Activated T-cell treated with anti-CD3 and anti-CD28 coated beads, Interleukin-2, amount 50 U/mL, for 72 hours (primary cell): ENCODE measurements at regions not wholly inside any gene's neighbourhood (a gene's known extent, or its start where the extent isn't known, plus 50 kb on each side); places are given as distances from the start of the nearest gene placed in this dataset.

Experiments used
- ATAC-seq, 2 donors: fragments of 150-1000 bp; cut with Tn5 transposase; replicated peaks in 1 of 2; 2 replicates each; pipeline ENCODE4 v1.10.0; 2021; ENCODE audit warnings: moderate library complexity in 2 of 2, mild to moderate bottlenecking in 1 of 2
- DNase-seq, 2 donors: peaks; one replicate each; pipeline ENCODE4 v3.0.0; 2021 to 2022; ENCODE audit warnings: mixed read lengths in 1 of 2
- H3K27ac Mint-ChIP-seq: one replicate; pipeline ENCODE4 v1.8.0; 2022; ENCODE audit warnings: mild to moderate bottlenecking, moderate library complexity, mixed read lengths
- H3K27me3 Mint-ChIP-seq: one replicate; pipeline ENCODE4 v1.8.0; 2022; ENCODE audit warnings: low read depth, mixed read lengths
- H3K36me3 Mint-ChIP-seq, 2 donors: one replicate each; pipeline ENCODE4 v1.8.0; 2022; ENCODE audit warnings: mixed read lengths in 2 of 2, mild to moderate bottlenecking in 1 of 2; ENCODE audit not compliant: insufficient read depth in 2 of 2
- H3K4me1 Mint-ChIP-seq: one replicate; pipeline ENCODE4 v1.8.0; 2022; ENCODE audit warnings: low read depth, mixed read lengths
- H3K4me3 Mint-ChIP-seq, 2 donors: one replicate each; pipeline ENCODE4 v1.8.0; 2022; ENCODE audit warnings: mild to moderate bottlenecking in 2 of 2, mixed read lengths in 2 of 2, moderate library complexity in 2 of 2
- H3K9me3 Mint-ChIP-seq, 2 donors: one replicate each; pipeline ENCODE4 v1.8.0; 2022; ENCODE audit warnings: mixed read lengths in 2 of 2

DNA sequence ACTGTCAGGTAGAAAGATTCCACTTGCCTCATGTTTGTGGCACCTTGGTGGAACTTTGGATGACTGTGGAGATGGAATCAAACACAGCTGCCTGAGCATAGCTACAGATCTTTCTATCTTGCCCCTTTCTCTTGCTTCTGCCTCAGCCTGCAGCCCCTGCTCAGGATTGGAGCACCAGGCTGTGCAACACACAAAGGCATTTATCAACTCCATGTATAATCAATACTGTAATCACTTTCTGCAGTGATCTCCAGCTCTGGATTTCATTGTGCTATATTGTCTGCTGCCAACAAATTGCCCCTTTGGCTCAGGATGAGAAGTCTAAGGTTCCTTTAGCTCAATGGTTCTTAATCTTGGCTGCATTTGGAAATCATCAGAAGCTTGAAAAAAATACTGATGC is 86.3 kb upstream of the PRPS1 start:
- Mint-ChIP-seq H3K36me3 (no peaks in the 10 kb centered on the region), H3K27me3 (peaks cover 22% of the 10 kb centered on the region), H3K9me3 (no peaks in the 10 kb centered on the region), H3K4me3 (no peak overlapping the region), H3K27ac (no peak overlapping the region), H3K4me1 (no peaks in the 10 kb centered on the region)
- DNase-seq: no peak
- ATAC-seq: no peak

DNA sequence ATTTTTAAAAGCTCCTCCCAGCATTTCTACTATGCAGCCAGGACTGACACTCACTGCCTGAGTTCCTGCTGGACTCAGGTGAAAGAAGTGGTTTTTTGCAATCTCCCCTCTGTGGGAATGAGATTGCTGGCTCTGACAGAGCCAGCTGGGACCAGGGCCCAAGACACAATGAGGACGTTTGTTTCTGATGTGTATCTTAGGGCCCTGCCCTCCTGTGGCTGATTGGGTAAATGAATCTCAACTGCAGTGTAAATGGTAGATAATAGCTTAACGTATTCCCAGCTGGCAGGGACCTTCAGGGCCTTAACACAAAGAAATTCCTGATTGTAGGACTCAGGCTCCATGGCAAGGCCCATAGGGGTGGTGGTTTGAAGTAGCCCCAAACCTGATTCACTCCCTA is 85.8 kb upstream of the PRPS1 start:
- no peaks in the 10 kb centered on the region for H3K9me3 Mint-ChIP-seq
- no peaks in the 10 kb centered on the region for H3K36me3 Mint-ChIP-seq
- DNase-seq (no peak), ATAC-seq (no peak)
- no peak overlapping the region for H3K4me3 Mint-ChIP-seq
- H3K27me3 Mint-ChIP-seq: peaks cover 17% of the 10 kb centered on the region
- no peaks in the 10 kb centered on the region for H3K4me1 Mint-ChIP-seq
- H3K27ac Mint-ChIP-seq: no peak overlapping the region

DNA sequence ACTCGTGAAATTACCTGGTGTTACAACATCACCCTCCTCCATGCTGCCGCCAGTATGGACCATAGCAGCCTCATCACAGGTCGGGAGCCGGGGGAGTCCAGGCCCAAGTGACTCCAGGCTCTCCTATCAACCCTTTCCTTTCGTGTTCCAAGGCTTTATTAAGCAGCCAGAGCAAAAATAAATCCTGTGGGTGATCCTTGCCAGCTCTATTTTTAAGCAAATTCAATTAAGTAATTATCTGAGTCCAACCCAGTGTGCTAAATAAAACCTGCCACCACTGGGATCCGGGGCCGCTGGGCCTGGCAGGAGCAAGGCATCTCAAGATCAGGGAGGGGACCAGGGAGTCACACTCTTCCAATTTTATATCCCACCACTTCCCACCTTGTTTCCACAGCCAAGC is 80.7 kb upstream of the PRPS1 start:
- DNase-seq: no peak
- H3K27ac Mint-ChIP-seq: no peak overlapping the region
- no peak for ATAC-seq
- no peaks in the 10 kb centered on the region for H3K9me3 Mint-ChIP-seq
- peaks cover 30% of the 10 kb centered on the region for H3K27me3 Mint-ChIP-seq
- H3K4me3 Mint-ChIP-seq: no peak overlapping the region
- H3K36me3 Mint-ChIP-seq: no peaks in the 10 kb centered on the region
- peaks cover 13% of the 10 kb centered on the region for H3K4me1 Mint-ChIP-seq

DNA sequence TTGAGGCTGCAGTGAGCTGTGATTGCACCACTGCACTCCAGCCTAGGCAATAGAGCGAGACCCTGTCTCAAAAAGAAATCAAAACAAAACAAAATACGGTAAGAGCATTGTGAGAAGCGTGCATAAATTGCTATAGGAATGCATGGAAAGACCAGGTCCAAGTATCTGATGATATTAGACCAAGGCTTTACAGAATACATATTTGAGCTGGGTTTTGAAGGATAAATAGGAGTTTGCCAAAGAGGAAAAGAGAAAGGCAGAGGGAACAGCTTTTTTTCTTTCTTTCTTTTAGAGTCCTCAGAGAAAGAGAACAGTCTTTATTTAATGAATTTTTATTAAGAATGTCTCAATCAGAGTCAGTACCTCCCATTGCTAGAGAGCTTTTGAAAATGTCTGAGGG is 79.5 kb upstream of the PRPS1 start:
- H3K27ac Mint-ChIP-seq: no peak overlapping the region
- no peak for DNase-seq
- H3K4me3 Mint-ChIP-seq: no peak overlapping the region
- peaks cover 27% of the 10 kb centered on the region for H3K27me3 Mint-ChIP-seq
- H3K36me3 Mint-ChIP-seq: no peaks in the 10 kb centered on the region
- peaks cover 13% of the 10 kb centered on the region for H3K4me1 Mint-ChIP-seq
- ATAC-seq: no peak
- H3K9me3 Mint-ChIP-seq: no peaks in the 10 kb centered on the region

DNA sequence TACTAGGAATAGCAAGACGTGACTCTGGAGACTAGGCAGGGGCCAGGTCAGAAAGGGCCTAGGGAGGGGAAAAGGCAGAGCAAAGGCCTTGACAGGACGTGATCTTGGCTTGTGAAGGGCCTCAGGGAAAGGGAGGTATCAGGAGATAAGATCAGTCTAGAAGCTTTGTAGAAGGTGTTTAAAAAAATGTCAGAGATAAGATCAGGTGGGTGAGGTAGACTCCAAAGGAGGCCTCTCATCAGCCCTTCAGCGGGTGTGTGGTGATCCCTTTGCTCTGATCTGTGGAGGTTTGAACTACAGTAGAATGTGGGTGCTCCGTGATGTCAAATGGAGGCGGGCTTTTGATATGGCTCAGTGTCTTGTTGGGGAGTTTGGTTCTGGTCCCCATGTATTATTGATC is 78.8 kb upstream of the PRPS1 start:
- ATAC-seq: peak; percentile 51 to 80
- Mint-ChIP-seq H3K36me3 (no peaks in the 10 kb centered on the region), H3K4me1 (peaks cover 13% of the 10 kb centered on the region)

DNA sequence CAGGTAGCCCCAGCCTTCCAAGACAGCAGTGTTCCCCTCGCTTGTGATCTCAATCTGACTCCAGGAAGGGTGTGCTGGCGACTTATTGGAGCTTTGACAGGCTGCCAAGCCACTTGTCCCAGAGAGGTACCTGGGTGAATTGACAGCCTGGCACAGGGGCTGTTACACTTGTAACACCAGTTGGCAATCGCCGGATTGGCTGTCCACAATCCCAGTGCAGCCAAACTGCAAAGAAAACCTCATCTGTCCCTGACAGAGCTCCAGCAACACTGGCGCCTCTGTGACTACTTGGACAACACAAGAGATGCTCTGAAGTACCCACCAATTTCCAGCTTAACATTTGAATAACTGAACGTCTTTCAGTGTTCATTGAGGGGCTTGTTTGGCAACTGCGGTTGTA is 76.8 kb upstream of the PRPS1 start:
- DNase-seq: no peak
- Mint-ChIP-seq H3K4me3 (no peak overlapping the region), H3K27me3 (peaks cover 37% of the 10 kb centered on the region), H3K9me3 (no peaks in the 10 kb centered on the region), H3K4me1 (peaks cover 13% of the 10 kb centered on the region), H3K36me3 (no peaks in the 10 kb centered on the region), H3K27ac (no peak overlapping the region)
- no peak for ATAC-seq

More for the DNA sequence above, 78.8 kb upstream of the PRPS1 start:
- no peaks in the 10 kb centered on the region for H3K9me3 Mint-ChIP-seq
- peak in 1 of 2 donors; percentile 9 for DNase-seq
- peaks cover 27% of the 10 kb centered on the region for H3K27me3 Mint-ChIP-seq
- no peak overlapping the region for H3K27ac Mint-ChIP-seq
- H3K4me3 Mint-ChIP-seq: no peak overlapping the region

DNA sequence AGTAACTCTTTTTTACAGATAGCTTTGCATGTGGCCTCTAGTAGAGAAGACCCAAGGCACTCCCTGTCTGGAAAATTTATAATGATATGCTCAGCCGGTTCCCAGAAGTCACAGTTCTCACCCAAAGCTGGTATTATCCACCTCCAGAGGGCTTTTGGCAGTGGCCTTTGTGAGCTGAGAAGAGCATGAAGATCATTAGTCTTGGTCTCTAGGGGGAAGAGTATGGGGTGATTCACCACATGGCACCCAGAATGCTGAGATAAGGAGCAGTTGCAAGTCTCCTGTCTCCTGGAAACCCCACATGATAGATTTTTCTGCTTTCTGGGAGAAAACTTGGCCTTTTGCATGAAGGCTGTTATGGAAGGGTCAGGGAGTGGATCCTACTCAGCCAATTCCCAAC is 75.4 kb upstream of the PRPS1 start:
- H3K9me3 Mint-ChIP-seq: no peaks in the 10 kb centered on the region
- no peak overlapping the region for H3K27ac Mint-ChIP-seq
- peaks cover 21% of the 10 kb centered on the region for H3K4me1 Mint-ChIP-seq
- H3K4me3 Mint-ChIP-seq: no peak overlapping the region
- ATAC-seq: no peak
- DNase-seq: no peak
- no peaks in the 10 kb centered on the region for H3K36me3 Mint-ChIP-seq
- peaks cover 35% of the 10 kb centered on the region for H3K27me3 Mint-ChIP-seq

DNA sequence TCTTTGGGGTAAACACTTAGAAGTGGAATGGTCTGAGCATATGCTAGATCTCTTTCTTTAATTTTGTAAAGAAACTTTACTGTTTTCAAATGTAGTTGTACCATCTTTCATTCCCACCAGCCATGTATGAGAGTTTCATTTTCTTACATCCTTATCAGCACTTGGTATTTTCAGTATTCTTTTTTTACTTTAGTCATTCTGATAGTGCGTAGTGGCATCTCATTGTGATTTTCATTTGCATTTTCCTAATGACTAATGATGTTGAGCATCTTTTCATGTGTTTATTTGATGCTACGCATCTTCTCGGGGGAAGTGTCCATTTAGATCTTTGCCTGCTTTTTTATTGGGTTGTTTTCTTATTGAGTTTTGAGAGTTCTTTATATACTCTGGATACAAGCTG is 71.3 kb upstream of the PRPS1 start:
- Mint-ChIP-seq H3K4me1 (peaks cover 8% of the 10 kb centered on the region), H3K27ac (no peak overlapping the region), H3K9me3 (no peaks in the 10 kb centered on the region), H3K27me3 (peaks cover 36% of the 10 kb centered on the region), H3K4me3 (peak overlapping the region in 1 of 2 donors; percentile 45), H3K36me3 (no peaks in the 10 kb centered on the region)
- ATAC-seq (peak in 1 of 2 donors; percentile 35), DNase-seq (no peak)

DNA sequence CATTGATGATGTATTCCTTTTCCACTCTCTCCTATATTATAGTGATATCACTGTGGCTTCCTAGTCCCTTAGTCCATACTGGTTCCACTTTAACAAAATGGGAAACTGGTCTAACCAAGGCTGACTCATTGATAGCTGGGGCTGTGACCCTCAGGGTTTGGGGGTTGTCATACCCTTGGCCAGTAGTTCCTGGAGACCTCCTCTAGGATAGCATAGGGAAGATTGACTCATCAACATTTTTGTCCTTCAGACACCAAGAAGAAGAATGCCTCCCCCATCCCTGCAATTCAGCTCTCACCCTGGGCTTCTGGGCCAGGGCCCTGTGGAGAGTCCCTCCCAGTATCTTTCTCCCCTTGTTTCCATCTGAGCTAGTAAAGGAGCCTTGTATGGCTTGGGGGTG is 68.8 kb upstream of the PRPS1 start:
- DNase-seq: no peak
- peaks cover 54% of the 10 kb centered on the region for H3K27me3 Mint-ChIP-seq
- H3K9me3 Mint-ChIP-seq: no peaks in the 10 kb centered on the region
- ATAC-seq: no peak
- H3K4me3 Mint-ChIP-seq: no peak overlapping the region
- H3K4me1 Mint-ChIP-seq: peaks cover 8% of the 10 kb centered on the region
- H3K27ac Mint-ChIP-seq: no peak overlapping the region
- no peaks in the 10 kb centered on the region for H3K36me3 Mint-ChIP-seq

DNA sequence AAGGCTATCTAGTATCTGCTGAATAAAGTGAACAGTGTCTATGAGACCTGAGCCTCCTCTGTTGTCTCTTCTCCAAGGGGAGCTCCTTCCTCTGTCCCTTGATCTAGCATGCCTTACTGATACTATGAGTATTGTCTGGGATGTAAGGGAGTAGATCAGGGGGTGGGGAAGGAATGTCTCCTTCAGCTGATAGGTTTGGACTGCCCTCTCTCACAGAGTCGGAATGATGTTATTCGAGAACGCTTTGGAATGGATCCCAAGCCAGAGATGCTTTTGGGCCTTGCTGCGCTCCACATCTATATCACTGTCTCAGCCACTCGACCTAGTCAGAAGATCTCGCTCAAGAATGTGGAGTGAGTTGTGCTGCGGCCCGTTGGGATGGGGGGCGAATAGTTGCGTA is 68.3 kb upstream of the PRPS1 start:
- peaks cover 8% of the 10 kb centered on the region for H3K4me1 Mint-ChIP-seq
- no peaks in the 10 kb centered on the region for H3K36me3 Mint-ChIP-seq
- no peaks in the 10 kb centered on the region for H3K9me3 Mint-ChIP-seq
- ATAC-seq: no peak
- DNase-seq: no peak
- H3K4me3 Mint-ChIP-seq: no peak overlapping the region
- H3K27me3 Mint-ChIP-seq: peaks cover 56% of the 10 kb centered on the region
- no peak overlapping the region for H3K27ac Mint-ChIP-seq

DNA sequence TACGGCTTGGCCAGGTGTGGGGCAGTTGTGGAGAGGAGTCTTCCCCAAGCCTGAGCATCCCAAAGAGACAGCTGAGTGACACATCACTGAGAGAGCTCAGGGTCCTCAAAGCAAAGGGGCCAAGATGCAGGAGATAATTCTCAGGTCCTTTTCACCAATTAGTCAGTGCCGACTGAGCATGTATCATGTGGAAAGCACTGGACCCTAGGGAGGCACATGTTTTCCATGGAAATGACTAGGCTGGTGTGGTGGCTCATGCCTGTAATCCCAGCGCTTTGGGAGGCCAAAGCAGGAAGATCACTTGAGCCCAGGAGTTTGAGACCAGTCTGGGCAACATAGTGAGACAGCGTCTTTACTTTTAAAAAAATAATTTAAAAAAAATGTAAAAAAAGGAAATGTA is 67.3 kb upstream of the PRPS1 start:
- DNase-seq (no peak), ATAC-seq (no peak)
- Mint-ChIP-seq H3K27me3 (peaks cover 52% of the 10 kb centered on the region), H3K27ac (no peak overlapping the region), H3K9me3 (no peaks in the 10 kb centered on the region), H3K36me3 (no peaks in the 10 kb centered on the region), H3K4me1 (peaks cover 8% of the 10 kb centered on the region), H3K4me3 (no peak overlapping the region)

DNA sequence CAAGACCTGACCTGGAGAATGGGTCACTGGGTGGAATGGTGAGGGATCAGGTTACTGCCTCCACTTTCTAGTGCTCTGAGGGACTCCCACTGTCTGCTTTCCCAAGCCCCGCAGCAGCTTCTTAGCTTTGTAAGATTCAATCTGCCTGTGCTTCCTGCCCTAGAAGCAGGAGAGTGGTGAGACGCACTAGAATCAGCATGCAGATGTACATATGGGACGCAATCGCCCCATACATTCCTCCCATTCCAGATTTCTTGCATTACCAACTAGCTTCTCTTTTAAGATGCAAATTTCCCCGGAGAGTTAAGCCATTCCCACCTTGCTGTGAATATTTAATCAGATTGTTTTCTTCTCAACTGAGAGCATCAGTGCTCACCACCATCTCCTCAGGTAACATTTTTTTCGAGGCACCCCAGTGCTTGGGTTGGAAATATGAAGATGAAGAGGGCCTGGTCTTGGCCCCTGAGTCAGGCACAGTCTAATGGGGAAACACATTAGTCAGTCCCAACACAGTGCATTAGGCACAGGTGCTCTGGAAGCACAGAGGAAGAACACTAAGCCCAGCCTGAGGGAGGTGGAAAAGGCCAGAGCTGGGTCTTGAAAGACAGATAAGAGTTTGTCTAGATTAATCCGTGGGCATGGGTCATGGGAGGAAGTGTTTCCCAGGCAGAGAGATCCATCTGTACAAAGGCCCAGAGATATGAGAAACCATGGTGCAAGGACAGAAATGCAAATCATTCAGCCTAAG is 66.7 kb upstream of the PRPS1 start:
- Mint-ChIP-seq H3K27ac (no peak overlapping the region), H3K36me3 (no peaks in the 10 kb centered on the region), H3K9me3 (no peaks in the 10 kb centered on the region), H3K4me1 (peaks cover 8% of the 10 kb centered on the region), H3K27me3 (peaks cover 58% of the 10 kb centered on the region), H3K4me3 (no peak overlapping the region)
- no peak for DNase-seq
- ATAC-seq: no peak

DNA sequence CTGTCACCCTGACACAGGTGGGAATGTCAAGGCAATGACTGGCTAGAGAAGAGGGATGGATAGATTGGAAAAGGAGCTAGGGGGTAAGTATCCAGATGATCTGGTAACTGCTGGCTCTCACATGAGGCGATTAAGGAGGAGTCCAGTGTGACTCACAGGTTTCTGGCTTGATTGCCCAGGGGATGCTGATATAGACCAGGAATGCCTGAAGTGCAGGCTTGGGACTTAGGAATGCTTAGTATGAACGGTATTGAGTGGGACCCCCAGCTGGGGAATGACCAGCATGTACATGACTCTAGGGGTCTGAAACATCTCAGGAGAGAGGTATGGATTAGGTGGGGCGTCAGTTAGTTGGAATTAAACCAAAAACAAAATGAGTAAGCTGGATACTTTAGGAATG is 65.8 kb upstream of the PRPS1 start:
- DNase-seq (no peak), ATAC-seq (no peak)
- H3K9me3 Mint-ChIP-seq: no peaks in the 10 kb centered on the region
- H3K27ac Mint-ChIP-seq: no peak overlapping the region
- H3K4me1 Mint-ChIP-seq: no peaks in the 10 kb centered on the region
- H3K36me3 Mint-ChIP-seq: no peaks in the 10 kb centered on the region
- H3K27me3 Mint-ChIP-seq: peaks cover 57% of the 10 kb centered on the region
- no peak overlapping the region for H3K4me3 Mint-ChIP-seq

DNA sequence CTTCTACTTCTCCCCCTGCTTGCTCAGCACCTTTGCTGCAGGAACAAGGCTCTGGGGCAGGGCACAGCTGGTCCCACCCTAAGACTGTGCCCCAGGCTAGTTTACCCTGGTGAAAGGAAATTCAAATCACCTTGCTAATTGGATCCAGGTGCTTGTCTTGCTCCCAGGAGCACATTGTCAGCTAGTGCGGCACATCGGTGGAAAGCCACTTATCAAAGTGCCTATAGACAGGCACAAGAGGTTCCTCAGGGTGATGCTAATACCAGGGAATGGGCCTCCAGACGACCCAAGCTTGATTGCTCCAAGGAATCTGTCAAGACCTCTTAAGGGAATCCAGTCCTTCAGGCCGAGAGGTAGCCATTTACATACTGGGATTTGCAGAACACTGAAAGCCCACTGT is 64.5 kb upstream of the PRPS1 start:
- no peak for ATAC-seq
- H3K36me3 Mint-ChIP-seq: no peaks in the 10 kb centered on the region
- H3K4me1 Mint-ChIP-seq: no peaks in the 10 kb centered on the region
- H3K27ac Mint-ChIP-seq: no peak overlapping the region
- no peak for DNase-seq
- H3K4me3 Mint-ChIP-seq: no peak overlapping the region
- H3K9me3 Mint-ChIP-seq: no peaks in the 10 kb centered on the region
- peaks cover 67% of the 10 kb centered on the region for H3K27me3 Mint-ChIP-seq
